Epidermal melanocyte (primary cell): ENCODE measurements at regions not wholly inside any gene's neighbourhood (a gene's known extent, or its start where the extent isn't known, plus 50 kb on each side); places are given as distances from the start of the nearest gene placed in this dataset.

Experiments
- DNase-seq: peaks from one replicate; pipeline ENCODE4 v3.0.0; 2011; ENCODE audit warnings: low spot score; ENCODE audit not compliant: insufficient read length

DNA sequence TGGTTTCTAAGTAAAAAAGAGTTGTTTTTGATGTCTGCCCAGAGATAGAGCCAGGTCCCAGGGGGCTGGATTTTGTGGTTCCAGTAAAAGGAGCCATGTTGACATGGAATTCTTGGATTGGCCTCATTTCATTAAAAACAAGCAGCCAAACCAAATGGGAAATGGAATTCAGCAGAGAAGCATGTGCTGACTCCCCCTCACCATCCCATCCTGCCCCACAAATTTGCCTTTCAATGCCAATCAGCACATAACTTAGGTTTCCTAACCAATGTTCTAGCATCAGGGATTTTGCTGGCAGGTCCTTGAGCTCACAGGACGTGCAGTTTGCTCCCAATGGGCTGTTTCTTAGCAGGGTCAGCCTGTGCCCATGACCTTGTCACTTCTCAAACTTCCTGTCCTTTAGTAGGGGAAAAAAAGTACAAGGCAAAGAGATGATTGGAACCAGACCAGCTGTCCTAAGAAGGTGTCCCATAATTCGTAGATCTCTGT, 101.5 kb upstream of the GADD45A start:
- DNase-seq, result no peak

DNA sequence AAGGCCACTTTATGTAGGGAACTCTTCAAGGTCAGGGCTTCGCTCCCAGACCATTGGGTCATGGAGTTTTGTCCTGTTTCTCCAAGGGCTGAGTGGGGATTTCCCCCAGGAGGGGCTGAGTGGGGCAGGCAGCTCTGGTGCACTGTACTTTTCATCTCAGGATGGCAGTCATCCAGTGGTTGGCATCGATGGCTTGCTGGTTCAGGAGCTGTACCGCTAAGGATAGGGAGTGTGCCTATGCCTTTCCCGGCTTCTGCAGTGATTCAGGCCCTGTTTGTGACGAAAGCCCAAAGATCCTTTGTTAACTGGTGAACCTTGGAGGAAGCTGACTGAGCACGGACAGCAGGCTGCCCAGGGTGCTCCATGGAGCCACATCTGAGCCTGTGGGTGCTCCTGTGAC, 100.1 kb upstream of the GADD45A start:
- DNase-seq, result no peak

DNA sequence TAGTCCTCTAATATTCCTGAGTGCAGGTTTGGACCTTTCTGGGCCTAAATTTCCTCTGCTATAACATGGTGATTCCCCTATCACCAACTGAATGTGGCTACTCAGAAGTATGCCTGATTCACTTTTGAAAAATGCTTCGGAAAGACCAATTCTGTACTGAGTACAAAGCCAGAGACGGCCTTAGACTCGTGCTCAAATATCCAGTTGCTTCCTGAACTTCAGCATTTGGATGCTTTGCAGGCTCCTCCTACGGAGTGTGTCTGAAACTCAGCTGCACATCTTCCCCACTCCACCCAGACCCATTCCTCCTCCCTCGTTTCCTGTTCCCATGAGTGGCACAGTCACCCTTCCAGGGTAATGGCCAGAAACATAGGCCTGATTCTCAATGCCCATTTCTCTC, 98.4 kb upstream of the GADD45A start:
- no peak for DNase-seq

DNA sequence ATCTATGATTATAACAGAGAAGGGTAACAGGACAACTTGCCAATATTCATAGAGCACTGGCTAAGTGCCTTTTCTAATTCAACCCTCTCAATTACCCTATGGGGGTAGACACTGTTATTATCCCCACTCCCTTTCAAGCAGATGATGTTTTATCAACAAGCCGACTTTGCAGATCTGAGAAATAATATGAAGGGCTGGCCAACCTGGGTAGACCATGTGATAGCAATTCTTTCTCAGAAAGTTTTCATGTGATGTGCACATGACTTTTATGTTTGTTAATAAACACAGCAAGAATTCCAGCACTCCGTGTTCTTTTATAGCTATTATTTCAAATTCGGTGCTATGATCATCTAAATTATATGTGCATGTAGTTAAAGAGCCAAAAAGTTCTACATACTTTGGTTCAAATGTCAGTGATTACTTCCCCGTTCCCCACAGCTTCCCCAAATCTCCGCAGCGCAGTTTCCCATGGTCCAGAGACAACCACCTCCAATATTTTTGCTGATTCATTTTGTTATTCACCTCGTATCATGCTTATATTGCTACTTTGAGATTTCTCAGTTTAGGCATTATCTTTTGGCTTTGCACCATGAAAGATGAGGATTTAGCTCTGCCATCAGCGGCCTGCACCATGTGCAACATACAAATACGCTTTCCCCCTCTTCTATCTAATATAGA, 96.7 kb upstream of the GADD45A start:
- DNase-seq, result peak; percentile 20

DNA sequence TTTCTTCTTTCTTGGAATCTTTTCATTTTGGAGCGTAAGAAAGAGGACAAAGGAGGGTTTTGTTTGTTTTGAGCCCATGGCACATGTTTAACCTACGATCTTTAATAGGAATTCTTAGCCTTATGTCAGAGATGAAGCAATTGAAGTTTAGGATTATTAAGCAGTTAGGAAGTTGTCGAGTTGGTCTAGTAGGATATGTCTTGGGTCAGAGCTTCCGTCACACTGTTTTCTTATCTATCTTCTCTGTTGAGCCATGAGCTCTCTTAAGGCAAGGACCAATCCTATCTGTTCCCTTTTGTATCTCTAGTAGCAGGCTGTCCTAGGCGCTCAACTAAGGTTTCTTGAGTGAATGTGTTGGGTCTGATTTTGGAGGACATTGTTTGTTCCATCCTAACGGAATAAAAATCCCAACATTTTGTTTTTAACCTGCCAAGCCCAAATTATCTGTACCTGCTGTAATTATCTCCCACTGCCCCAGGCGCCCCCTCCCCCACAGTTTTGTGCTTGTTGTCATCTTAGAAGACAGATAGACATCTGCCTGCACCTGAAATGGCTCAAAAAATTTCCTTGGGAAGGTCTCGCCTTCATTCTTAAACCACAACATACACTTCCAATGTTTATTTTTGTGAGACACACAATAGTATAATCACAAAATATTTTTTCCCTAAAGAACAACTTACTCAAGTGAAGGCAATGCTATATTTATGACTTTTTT, 95.3 kb upstream of the GADD45A start:
- no peak for DNase-seq

DNA sequence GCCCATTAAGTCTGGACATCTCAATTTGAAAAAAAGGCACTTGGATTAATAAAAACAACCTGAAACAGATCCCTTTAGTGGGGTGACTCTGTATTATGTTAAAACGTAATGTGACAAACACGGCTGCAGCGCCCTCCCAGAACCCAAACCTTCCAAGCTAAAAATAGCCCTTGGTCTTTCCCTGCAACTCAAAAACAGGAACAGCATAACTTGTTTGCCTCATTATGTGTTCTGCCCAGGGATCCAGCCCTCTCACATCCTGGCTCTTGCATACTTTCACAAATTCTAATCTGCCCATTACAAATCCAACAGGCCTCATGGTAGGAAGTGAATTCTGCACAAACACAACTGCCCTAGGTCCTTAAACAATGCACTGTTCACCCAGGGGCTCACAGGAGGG, 94.7 kb upstream of the GADD45A start:
- DNase-seq, result no peak

DNA sequence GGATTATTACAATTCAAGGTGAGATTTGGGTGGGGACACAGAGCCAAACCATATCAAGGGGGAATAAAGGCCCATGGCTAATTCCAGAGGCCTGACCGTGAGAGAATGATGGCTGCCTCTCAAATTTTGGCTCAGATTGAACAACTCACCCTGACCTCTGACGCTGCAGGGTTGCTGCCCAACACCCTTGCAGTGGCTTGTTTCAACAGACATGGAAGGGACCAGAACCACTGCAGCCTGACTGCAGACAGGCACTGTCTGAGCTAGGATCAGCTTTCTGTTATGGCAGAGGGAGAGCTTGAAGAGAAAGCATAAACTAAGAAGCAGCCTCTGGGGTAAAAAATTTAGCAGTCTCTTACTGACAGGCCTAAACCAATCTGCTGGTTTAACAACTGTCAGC, 90.2 kb upstream of the GADD45A start:
- DNase-seq, result no peak

DNA sequence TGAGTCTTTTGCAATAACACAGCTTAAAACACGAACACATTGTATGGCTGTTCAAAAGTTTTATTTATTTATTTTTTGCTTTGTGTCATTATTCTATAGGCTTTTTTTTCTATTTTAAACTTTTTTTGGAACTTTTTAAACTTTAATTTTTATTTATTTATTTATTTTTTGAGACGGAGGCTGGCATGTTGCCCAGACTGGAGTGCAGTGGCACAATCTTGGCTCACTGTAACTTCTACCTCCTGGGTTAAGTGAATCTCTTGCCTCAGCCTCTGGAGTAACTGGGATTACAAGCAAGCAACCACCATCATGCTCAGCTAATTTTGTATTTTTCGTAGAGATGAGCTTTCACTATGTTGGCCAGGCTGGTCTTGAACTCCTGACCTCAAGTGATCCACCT, 88.3 kb upstream of the GADD45A start:
- DNase-seq, result no peak

DNA sequence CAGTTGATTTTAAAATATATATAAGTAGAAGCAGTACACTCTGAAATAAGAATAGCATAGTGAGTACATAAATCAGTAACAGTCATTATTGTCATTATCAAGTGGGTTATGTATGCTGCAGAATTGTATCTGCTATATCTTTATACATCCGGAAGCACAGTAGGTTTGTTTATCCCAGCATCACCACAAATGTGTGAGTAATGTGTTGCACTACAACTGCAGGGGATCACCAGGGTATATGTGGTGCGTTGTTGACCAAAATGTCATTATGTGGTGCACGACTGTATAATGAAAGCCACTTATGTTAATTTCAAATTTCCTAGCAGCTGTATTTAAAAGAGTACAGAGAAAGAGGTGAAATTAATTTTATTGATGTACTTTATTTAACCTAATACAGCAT, 87.7 kb upstream of the GADD45A start:
- no peak for DNase-seq

DNA sequence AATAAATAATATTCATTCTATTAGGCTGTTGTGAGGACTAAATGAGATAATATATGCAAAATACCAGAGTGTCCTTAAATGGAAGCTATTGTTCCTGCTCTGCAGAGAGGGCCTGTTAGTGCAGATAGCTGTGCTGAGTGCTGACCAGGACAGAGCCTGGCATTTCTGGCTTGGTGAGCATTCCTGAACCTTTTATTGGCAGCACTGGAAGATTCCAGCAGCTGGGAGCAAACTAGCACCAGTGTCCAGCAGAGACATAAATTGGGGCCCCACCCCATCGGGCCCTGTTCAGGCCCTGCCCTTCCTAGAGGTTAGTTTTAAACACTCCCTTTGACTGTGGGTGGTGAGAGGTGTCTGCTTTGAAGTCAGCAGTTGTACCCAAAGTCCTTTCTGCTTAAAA, 85.9 kb upstream of the GADD45A start:
- DNase-seq, result no peak

DNA sequence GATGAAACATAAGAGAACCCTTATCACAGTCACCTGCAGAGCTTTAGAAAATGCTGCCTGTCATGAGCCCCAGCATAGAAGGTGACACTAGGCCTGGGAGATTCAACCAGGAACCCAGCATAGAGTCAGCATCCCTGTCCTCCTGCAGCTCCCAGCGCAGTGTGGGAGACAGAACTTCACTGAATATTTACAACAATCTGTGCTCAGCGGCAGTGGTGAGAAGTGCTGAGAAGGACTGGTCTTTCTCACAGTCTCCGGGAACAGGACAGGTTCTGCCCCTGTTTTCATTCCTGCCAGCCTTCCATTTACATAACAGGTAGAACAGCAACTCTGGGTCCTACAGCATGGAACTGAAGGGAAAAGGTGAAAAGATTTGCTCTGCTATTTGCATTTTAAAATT, 83.5 kb upstream of the GADD45A start:
- DNase-seq, result no peak

DNA sequence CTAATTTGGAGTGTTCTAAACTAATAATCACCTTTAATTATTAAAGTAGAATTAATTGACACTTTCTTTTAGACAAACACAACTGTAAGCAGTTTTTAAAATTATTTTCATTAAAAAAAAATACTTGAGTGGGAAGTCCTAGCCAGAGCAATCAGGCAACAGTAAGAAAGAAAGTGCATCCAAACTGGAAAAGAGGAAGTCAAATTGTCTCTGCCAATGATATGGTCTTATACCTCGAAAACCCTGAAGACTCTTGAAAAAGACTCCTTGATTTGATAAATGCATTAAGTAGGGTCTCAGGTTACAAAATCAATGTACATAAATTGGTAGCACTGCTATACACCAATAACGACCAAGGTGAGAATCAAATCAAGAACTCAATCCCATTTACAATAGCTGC, 83.0 kb upstream of the GADD45A start:
- DNase-seq, result no peak

DNA sequence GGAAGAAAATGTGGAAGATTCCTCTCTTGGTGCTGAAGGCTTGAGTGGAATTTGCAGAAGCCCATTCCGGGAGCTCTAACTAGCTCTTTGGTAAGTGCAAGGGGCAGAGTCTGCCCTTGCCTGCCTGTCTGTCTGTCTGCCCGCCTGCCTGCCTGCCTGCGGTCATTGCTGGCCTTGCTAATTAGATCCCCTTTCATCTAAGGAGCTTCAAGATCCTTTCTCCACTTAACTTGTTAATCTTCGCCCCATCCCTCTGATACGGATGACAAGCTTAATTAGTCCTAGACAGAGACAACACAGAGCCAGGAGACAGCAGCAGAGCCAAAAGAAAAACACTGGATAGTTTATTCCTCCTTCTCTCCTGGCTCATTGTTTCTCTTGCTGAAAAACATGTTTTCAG, 80.2 kb upstream of the GADD45A start:
- DNase-seq, result no peak

DNA sequence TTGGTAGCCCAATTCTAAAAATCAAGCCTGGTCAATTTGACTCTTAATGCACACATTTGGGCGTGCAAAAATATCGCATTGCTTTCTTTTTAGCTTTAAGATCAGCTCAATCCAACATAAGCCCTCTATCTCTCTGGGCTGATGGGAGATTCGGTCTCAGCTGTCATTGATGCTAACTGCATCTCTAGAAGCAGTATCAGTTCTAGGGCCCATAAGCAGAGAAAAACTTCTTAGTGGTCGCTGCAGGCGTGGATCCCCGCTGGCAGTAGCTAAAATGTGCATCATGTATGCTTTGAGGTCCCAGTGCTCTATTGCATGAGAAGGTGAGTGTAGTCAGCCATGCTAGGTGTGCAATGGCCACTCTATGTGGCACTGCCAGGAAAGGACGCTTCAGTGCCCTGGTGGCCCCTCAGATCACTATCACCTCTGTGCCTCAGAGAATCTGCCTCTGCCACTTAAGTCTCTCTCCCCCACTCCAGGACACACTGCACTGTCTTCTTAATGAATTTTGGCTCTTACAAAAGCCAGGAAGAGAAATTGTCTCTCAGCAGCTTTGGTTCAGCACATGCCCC, 79.7 kb upstream of the GADD45A start:
- DNase-seq, result no peak

DNA sequence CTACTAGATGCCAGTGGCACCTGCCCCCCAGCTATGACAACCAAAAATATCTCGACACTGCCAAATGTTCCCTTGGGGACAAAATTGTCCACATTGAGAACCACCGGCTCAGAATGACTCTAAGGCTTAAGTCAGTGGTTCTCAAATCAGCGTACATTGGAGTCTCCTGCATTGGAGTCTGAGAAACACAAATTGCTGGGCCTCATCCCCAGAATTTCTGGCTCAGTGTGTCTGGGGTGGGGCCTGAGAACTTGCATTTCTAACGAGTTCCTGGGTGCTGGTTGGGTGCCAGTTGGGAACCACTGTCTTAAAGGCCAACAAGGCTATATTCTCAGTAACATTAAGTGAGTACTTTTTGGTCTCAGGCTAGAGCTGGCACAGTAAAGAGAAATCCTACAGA, 77.7 kb upstream of the GADD45A start:
- no peak for DNase-seq

DNA sequence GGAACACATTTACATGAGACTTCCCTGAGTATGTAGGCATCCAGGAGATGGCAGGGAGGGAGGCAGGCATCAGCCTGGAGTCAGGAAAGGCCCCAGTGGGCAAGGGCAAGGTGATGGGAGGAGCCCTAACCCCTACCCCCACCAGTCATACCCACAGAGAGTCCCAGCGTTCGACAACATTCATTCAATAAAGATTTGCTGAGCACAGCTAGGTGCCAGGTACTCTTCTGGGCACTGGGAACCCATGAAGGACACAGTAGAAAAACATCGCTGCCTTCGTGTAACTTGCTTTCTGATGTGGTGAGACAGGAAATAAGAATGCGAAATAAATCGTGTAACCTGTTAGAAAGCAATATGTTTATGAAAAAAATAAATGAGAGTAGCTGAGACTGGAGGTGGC, 77.3 kb upstream of the GADD45A start:
- DNase-seq, result no peak

DNA sequence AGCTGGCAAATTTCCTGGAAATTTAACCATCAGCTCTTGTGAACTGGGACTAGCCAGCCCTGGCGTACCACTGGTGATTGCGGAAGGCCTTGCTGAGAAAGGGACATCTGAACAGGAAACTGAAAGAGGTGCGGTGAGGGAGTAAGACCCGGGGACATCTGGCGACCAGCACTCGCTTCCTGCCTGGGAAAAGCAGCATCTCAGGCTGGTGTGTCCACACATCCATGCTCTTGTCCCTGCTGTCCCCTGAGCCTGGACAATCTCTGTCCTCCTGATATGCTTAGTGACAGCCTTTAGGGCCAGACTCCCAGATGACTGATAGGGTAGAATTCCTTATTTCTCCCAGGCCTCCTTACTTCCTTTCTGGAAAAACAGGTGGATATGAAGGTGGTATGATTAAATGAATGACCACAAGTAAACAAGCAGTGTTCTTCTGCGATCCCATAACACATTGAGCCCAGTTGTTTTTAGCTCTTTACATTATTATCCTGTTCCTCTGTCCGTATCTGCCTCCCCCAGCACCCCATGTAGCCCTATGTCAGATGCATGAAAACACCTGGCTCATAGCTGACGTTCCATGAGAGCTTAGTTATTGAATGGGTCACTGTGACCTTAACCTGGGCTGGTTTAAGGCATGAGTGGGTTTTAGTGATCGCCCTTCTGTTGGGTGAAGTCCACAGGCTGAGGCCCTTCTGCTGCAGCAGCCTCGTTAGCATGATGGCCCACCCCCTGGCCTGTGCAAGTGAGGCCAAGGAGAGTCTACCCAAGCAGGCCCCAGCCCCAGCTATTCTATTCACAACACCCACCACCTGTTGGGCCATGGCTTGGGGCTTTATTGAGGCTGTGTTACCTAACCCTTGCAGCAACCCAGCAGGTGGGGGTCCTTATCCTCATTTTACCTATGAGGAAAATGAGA, 76.1 kb upstream of the GADD45A start:
- DNase-seq, result no peak

DNA sequence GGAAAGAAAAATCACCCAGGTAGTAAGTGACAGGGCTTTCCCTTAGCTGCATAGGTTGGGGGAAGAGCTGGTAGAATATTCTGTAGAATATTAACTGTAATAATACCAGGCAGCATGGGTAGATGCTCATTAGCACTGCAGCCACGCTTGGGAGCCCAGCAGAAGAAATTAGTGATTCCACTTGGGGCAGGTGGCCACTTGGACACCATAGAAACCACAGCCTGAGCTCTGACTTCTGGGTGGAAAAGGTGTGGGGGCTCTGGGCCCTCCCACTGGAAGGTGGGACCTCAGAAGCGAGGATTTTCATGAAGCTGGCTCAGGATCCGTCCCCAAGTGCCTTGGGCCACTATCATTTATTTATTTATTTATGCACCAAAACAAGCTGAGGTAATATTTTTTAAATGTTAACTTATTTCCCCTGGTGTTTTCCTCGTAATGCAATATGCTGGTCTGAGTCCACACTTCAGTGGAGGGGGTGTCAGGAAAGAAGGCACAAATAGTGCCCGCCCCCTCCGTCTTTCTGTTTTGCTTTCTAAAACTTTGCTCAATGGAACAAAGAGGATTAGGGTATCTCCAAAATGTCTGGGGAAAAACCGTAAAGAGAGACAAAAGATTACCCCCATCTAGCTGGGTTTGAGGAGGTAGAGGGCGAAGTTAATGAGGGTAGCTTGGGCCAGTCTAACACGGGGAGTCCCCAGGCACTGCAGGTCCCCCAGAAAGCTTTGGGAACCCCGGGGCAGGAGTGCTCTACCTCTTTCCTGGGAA, 75.2 kb upstream of the GADD45A start:
- no peak for DNase-seq

DNA sequence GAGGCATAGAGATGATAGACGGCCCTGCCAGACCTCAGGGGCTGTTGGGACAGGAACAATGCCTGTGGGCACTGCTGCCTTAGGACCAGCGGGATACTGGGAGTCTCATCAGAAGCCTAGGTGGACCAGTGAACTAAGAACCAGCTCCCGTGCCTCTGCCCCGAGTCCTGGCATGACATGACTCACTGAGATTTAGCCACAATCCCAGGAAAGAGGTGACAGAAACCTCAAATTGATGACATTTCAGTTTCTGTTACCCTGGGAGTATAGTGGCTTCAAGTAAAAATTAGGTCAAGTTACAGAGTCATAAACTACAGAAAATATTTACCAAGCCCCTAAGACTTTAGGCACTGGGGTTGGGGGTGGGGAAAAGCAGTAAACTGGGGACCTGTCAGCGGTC, 74.6 kb upstream of the GADD45A start:
- DNase-seq, result no peak

DNA sequence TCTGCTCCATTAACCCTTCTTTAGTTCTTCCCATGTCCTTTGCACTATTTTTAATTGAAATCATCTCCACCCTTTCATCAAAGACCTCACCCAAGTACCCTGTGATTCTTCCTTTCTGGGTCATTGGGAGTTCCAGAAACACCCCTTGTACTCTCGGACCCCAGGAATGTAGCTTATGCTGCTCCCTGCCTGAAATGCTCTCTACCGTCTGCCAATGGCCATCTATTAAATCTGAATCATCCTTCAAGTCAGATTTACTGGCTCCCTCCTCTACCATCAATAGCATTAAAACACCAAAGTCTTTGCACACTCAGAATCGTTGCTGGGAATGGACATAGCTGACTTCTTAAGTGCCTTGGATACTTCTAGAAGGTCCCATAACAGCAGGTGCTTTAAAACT, 73.2 kb upstream of the GADD45A start:
- DNase-seq, result no peak

DNA sequence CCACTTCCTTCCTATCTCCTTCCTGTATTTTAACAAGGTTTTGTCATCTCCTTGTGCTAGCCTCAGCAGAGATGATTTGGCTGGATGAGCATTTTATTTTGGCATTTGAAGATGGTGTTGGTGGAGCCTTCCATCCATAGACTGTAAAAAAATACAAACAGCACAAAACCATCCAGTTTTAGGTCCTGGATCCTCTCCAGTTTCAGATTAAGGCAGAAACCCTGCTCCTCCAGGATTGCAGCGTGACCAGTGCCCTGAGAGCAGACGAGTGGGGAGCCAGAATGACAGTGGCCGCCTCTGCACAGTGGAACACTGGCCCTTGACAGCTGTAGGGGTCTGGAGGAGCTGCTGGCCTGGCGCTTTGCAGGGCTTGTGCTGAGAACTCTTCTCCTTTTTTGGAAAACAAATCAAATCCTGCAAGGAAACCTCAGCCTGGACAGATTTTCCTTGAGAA, 72.2 kb upstream of the GADD45A start:
- DNase-seq, result no peak
